NCI-H82 treated with DMSO at 0.1 percent for 48 hours (cell line): ENCODE measurements at regions not wholly inside any gene's neighbourhood (a gene's known extent, or its start where the extent isn't known, plus 50 kb on each side); places are given as distances from the start of the nearest gene placed in this dataset.

Experiments used
- DNase-seq: peaks from one replicate; lab custom pipeline; 2025; ENCODE audit not compliant: unreplicated experiment; lab: John Stamatoyannopoulos, UW

- DNase-seq, result no peak
Observed at GRCh38 chr7:85733169-85733915, 546.5 kb upstream of the SEMA3D start.

DNA sequence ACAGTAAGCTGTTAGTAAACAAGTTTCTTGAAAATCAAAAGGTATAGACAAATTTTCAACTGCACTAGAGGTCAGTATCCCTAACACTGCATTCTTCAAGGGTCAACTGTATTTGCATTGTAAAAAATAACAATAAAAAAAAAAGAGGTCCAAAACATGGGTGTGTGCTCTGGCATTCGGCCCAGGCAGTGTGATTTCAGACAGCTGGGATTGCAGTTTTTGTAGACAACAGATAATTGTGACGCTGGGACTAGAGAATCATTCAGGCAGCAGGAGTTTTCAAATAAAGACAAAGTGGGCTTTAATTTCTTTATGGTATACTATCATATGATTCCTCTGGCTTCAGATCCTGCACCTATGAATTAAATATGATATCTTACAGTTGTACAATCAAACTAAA lies 543.2 kb upstream of the SEMA3D start:
- DNase-seq, result no peak

DNA sequence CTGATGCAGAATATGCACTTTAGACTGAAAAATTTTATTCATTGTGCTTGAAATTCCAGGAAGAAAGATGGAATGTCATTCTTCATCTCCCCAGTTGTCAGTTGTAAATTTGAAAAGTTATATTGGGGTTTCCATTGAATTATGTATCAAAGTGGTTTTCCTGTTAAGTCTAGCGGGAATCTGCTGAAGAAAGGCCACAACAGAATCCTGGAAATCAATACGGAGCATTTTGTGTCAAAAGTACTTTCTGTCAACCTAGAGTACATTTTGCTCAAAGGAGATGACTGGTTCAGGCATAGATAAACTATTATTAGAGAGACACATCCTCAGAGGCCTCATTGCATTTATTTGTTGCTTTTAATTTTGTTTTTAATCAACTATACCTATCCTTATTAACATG lies 538.2 kb upstream of the SEMA3D start:
- no peak for DNase-seq

DNA sequence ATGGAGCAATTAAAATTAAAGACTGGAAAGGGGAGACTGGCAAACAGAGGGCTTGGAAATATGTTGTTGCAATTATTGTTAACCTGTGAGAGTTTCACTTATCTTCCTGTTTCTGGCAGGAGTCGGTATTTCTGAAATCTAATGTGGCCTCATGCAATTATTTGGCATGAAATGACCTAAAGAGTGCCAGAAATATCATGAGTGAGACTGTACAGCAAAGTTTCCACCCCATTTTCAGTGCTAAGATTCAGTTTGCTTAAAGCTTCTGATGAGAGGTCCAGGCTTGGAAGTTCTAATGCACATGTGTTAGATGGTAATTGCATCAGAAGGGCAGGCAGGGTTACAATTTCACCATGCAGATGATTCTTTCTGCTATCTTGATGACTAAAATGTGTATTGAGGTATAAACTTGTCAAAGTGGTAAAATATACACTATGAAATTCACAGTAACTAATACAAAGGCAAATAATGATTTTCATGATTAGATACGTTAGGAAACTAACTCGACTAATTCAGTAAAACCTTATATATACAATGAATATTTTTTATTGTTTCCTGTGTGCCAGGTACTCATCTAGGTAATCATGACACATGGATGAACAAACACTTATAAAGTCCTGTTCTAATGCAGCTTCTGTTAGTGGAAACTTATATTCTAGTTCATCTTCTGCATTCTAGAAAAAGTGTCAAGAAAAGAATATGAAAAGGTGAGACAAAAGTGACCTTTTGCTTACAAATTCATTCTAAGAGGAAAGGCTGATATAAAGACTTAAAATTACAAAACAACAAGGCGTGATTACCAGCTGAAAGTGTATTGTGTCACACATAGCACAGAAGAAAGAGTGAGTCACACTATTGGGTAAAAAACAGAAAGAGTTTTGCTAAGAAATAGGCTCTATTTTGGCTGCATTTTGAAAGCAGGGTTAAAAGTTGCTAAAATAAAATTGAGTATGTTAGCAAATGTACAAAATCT lies 533.4 kb upstream of the SEMA3D start:
- DNase-seq, result no peak

DNA sequence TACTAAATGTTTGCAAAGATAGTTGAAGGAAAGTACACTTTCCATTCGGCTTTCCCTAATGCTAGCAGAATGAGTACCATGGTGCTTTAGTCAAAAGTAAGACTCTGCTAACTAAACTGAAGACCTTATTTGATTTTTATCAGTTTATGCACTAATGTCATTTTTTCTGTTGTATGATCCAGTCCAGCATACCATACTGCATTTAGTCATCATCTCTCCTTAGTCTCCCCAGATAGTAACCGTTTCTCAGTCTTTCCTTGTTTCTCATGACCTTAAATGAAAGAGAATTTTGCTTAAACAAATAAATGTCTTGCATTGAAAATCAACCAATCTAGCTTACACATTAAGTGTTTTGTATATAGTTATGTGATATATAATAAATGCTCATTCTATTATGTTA lies 529.5 kb upstream of the SEMA3D start:
- DNase-seq, result no peak

DNA sequence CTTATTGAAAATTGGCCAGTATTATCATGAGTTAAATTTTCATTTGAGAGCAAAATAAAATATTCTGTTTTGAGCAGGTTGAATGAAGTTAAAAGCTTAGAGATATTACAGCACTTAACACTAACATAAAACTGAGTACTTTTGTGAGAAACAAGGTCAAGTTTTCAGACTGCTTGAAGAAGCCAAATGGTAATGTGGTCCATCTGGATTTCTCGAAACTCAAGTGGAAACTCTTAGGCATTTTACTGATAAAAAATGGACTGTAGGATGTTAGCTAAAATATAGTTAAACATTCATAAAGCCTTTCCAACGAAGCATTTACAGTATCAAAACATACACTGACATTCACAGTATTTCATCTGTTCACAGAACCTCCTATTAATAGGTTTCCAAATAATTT lies 528.1 kb upstream of the SEMA3D start:
- no peak for DNase-seq

GRCh38 chr7:85714043-85714578 lies 527.3 kb upstream of the SEMA3D start:
- DNase-seq, result no peak

GRCh38 chr7:85713171-85713570 lies 526.3 kb upstream of the SEMA3D start:
- no peak for DNase-seq

GRCh38 chr7:85711894-85712293 lies 525.0 kb upstream of the SEMA3D start:
- no peak for DNase-seq

GRCh38 chr7:85710960-85711359 lies 524.1 kb upstream of the SEMA3D start:
- DNase-seq, result no peak

- no peak for DNase-seq
Observed at GRCh38 chr7:85708221-85708620, 521.4 kb upstream of the SEMA3D start.

GRCh38 chr7:85705076-85705475 lies 518.2 kb upstream of the SEMA3D start:
- DNase-seq, result no peak

- no peak for DNase-seq
Observed at GRCh38 chr7:85703251-85704010, 516.6 kb upstream of the SEMA3D start.

DNA sequence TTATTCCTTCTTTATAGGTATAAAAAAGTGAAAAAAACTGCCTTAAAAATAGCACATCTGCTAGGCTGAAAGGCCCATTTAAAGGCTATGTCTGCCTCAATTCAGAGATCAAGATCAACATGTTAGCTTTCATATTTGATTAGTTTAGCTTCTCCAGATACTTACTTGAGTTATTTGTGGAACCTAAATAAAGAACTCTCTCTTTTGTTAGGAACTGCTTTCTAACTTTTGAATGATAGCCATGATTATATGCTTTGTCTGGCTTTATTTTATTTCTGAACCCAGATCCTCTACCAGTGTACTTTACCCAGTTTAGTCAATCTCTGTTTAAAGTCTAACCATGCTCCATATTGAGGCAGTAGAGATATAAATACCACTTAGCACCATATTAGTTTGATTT lies 515.5 kb upstream of the SEMA3D start:
- no peak for DNase-seq

GRCh38 chr7:85699482-85699881 lies 512.6 kb upstream of the SEMA3D start:
- DNase-seq, result no peak

GRCh38 chr7:85695533-85695932 lies 508.7 kb upstream of the SEMA3D start:
- no peak for DNase-seq

- no peak for DNase-seq
Observed at GRCh38 chr7:85695041-85695440, 508.2 kb upstream of the SEMA3D start.

GRCh38 chr7:85693326-85693725 lies 506.5 kb upstream of the SEMA3D start:
- no peak for DNase-seq

- no peak for DNase-seq
Observed at GRCh38 chr7:85688712-85689111, 501.9 kb upstream of the SEMA3D start.

DNA sequence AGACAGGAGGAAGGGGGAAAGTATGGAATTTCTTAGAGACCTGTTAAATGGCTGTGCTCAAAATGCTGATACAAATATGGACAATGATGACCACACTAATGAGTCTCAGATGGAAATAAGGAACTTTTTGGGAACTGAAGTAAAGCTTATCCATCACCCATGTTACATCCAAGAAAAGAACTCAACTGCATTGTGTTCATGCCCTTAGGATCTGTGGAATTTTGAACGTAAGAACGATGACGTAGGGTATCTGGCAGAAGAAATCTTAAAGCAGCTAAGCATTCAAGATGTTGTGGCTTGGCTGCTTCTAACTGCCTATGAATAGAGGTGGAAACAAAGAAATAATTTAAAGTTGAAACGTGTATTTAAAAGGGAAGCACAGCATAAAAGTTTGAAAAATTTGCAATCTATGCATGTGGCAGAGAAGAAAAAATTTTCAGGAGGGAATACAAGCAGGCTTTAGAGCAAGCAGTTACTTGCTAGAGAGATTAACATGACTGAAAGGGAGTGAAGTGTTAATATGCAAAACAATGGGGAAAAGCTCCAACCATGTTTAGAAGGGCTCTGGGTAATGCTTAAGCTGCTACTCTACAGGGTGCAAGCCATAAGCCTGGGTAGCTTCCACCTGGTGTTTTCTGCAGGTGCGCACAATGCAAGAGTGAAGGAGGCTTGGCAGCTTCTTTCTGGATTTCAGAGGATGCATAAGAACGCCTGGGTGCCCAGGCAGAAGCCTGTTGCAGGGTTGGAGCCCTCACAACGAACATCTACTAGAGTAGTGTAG lies 499.7 kb upstream of the SEMA3D start:
- DNase-seq, result no peak
